GM23338 (cell line): ENCODE measurements at regions not wholly inside any gene's neighbourhood (a gene's known extent, or its start where the extent isn't known, plus 50 kb on each side); places are given as distances from the start of the nearest gene placed in this dataset.

Source experiments
- ATAC-seq: fragments of 200-7000 bp; cut with Tn5 transposase; 3 replicates; pipeline ENCODE4 v1.9.1; 2020
- DNase-seq: peaks from one replicate; pipeline ENCODE4 v3.0.0-alpha.2; 2015; ENCODE audit warnings: low spot score
- H2AFZ ChIP-seq: fragments of 200-600 bp; sonication (generic); 2 replicates; pipeline ENCODE4 v1.8.0; 2016; ENCODE audit warnings: antibody characterized with exemption, mild to moderate bottlenecking, moderate library complexity
- H3F3A ChIP-seq: fragments of 200-600 bp; sonication (generic); replicated peaks from 2 replicates; pipeline ENCODE4 v1.8.0; 2017; ENCODE audit warnings: antibody characterized with exemption, mixed run types, low read depth
- H3K27ac ChIP-seq: fragments of 200-600 bp; sonication (generic); 2 replicates; pipeline ENCODE4 v1.6.1; 2016; ENCODE audit warnings: low read depth
- H3K27me3 ChIP-seq: fragments of 200-600 bp; sonication (generic); 2 replicates; pipeline ENCODE4 v1.8.0; 2016; ENCODE audit warnings: mild to moderate bottlenecking, mixed run types, moderate library complexity; ENCODE audit not compliant: insufficient read depth
- H3K36me3 ChIP-seq: fragments of 200-600 bp; sonication (generic); 2 replicates; pipeline ENCODE4 v1.8.0; 2016; ENCODE audit warnings: mild to moderate bottlenecking; ENCODE audit not compliant: insufficient read depth
- H3K4me1 ChIP-seq: fragments of 200-600 bp; sonication (generic); 2 replicates; pipeline ENCODE4 v1.8.0; 2016; ENCODE audit warnings: mild to moderate bottlenecking, moderate library complexity; ENCODE audit not compliant: insufficient read depth
- H3K4me2 ChIP-seq: fragments of 200-600 bp; sonication (generic); 2 replicates; pipeline ENCODE4 v1.7.1; 2017; ENCODE audit warnings: mixed run types
- H3K4me3 ChIP-seq: fragments of 200-600 bp; sonication (generic); 2 replicates; pipeline ENCODE4 v1.6.1; 2016; ENCODE audit warnings: mixed run types
- H3K79me2 ChIP-seq: fragments of 200-600 bp; sonication (generic); replicated peaks from 2 replicates; pipeline ENCODE4 v1.8.0; 2017; ENCODE audit warnings: mild to moderate bottlenecking; ENCODE audit not compliant: insufficient read depth
- H3K9me2 ChIP-seq: fragments of 200-600 bp; sonication (generic); 2 replicates; pipeline ENCODE4 v1.8.0; 2017; ENCODE audit not compliant: insufficient read depth
- H4K20me1 ChIP-seq: fragments of 200-600 bp; sonication (generic); replicated peaks from 2 replicates; pipeline ENCODE4 v1.8.0; 2017; ENCODE audit warnings: mild to moderate bottlenecking; ENCODE audit not compliant: insufficient read depth
- H3K27ac Mint-ChIP-seq: 2 replicates; pipeline ENCODE4 v1.8.0; 2020; ENCODE audit warnings: inconsistent platforms, mild to moderate bottlenecking, moderate library complexity, mixed read lengths
- H3K27me3 Mint-ChIP-seq: 3 replicates; pipeline ENCODE4 v1.8.0; 2022; ENCODE audit warnings: low read depth, mild to moderate bottlenecking, moderate library complexity, mixed read lengths, inconsistent platforms; ENCODE audit not compliant: insufficient read depth, poor library complexity
- H3K36me3 Mint-ChIP-seq: 3 replicates; pipeline ENCODE4 v1.8.0; 2021; ENCODE audit warnings: low read depth, mild to moderate bottlenecking, inconsistent platforms, moderate library complexity, mixed read lengths
- H3K4me1 Mint-ChIP-seq: 3 replicates; pipeline ENCODE4 v1.8.0; 2020; ENCODE audit warnings: mild to moderate bottlenecking, inconsistent platforms, mixed read lengths
- H3K4me3 Mint-ChIP-seq: 3 replicates; pipeline ENCODE4 v1.8.0; 2021; ENCODE audit warnings: moderate library complexity, mild to moderate bottlenecking, inconsistent platforms, mixed read lengths
- H3K9me3 Mint-ChIP-seq: 3 replicates; pipeline ENCODE4 v1.8.0; 2020; ENCODE audit warnings: moderate library complexity, mild to moderate bottlenecking, inconsistent platforms, mixed read lengths
- CREB1 ChIP-seq: fragments of 250-450 bp; sonication (Bioruptor Pico); IDR thresholded peaks from 2 replicates; pipeline ENCODE4 v1.5.0; 2020; ENCODE audit warnings: low read depth, mild to moderate bottlenecking, moderate library complexity
- CTCF ChIP-seq, 2 experiments: fragments of 200-600 bp in 1 of 2; sonication (generic) in 1 of 2; conservative IDR thresholded peaks; 2 replicates each; pipeline versions ENCODE4 v1.5.1 to v1.6.1; 2016 to 2017; ENCODE audit warnings: antibody characterized with exemption in 2 of 2, low read depth in 2 of 2, mild to moderate bottlenecking in 2 of 2, moderate library complexity in 1 of 2
- ETS1 ChIP-seq: IDR thresholded peaks from 2 replicates; pipeline ENCODE4 v1.6.1; 2016; ENCODE audit warnings: antibody characterized with exemption
- EZH2 ChIP-seq: fragments of 200-600 bp; sonication (generic); IDR thresholded peaks from one replicate; pipeline ENCODE4 v1.8.0; 2017; ENCODE audit warnings: antibody characterized with exemption, mild to moderate bottlenecking, low read depth; ENCODE audit not compliant: unreplicated experiment
- EZH2phosphoT487 ChIP-seq: fragments of 200-600 bp; sonication (generic); IDR thresholded peaks from one replicate; pipeline ENCODE4 v1.8.1; 2018; ENCODE audit warnings: antibody characterized with exemption; ENCODE audit not compliant: unreplicated experiment
- JUNB ChIP-seq: IDR thresholded peaks from one replicate; pipeline ENCODE4 v1.6.1; 2016; ENCODE audit warnings: antibody characterized with exemption; ENCODE audit not compliant: unreplicated experiment
- NANOG ChIP-seq: IDR thresholded peaks from 2 replicates; pipeline ENCODE4 v1.6.1; 2016; ENCODE audit warnings: antibody characterized with exemption, borderline replicate concordance
- POLR2AphosphoS5 ChIP-seq: IDR thresholded peaks from 2 replicates; pipeline ENCODE4 v1.6.1; 2016; ENCODE audit warnings: antibody characterized with exemption, low read depth
- REST ChIP-seq: IDR thresholded peaks from one replicate; pipeline ENCODE4 v1.6.1; 2018; ENCODE audit warnings: antibody characterized with exemption; ENCODE audit not compliant: unreplicated experiment
- STAT1 ChIP-seq: IDR thresholded peaks from one replicate; pipeline ENCODE4 v1.6.1; 2016; ENCODE audit warnings: antibody characterized with exemption; ENCODE audit not compliant: unreplicated experiment
- ZNF114 ChIP-seq: fragments of 250-450 bp; sonication (Bioruptor Pico); IDR thresholded peaks from 2 replicates; pipeline ENCODE4 v1.5.0; 2020; ENCODE audit warnings: mild to moderate bottlenecking, moderate library complexity
- ZNF331 ChIP-seq: fragments of 250-450 bp; sonication (Bioruptor Pico); IDR thresholded peaks from 2 replicates; pipeline ENCODE4 v1.5.0; 2020; ENCODE audit warnings: low read depth, mild to moderate bottlenecking, moderate library complexity
- ZNF462 ChIP-seq: fragments of 250-450 bp; sonication (Bioruptor Pico); IDR thresholded peaks from 2 replicates; pipeline ENCODE4 v1.5.0; 2020; ENCODE audit warnings: mild to moderate bottlenecking, moderate library complexity

GRCh38 chr4:176622251-176622948 is 170.3 kb downstream of the VEGFC start:
- no peak for DNase-seq
- no peak overlapping the region for H3K27ac ChIP-seq
- no peak overlapping the region for H3K4me3 ChIP-seq
- Mint-ChIP-seq H3K9me3 (peaks cover 9% of the 10 kb centered on the region; the same call in 1 of the 3 replicates), H3K27ac (no peak overlapping the region), H3K27me3 (no peaks in the 10 kb centered on the region), H3K4me3 (no peak overlapping the region), H3K4me1 (no peaks in the 10 kb centered on the region), H3K36me3 (no peaks in the 10 kb centered on the region)
- no peaks in the 10 kb centered on the region for H3F3A ChIP-seq
- H3K27me3 ChIP-seq = no peaks in the 10 kb centered on the region
- no peak overlapping the region; the same call in 1 of the 2 replicates for H2AFZ ChIP-seq
- no peaks in the 10 kb centered on the region for H3K9me2 ChIP-seq
- no peaks in the 10 kb centered on the region for H3K36me3 ChIP-seq
- no peak overlapping the region for H3K4me2 ChIP-seq
- H3K79me2 ChIP-seq = no peaks in the 10 kb centered on the region
- no peaks in the 10 kb centered on the region for H4K20me1 ChIP-seq
- no peak for TF ChIP-seq ZNF462 (CRISPR knock-in tag)
- no peak for TF ChIP-seq CTCF (conservative IDR thresholded peaks at IDR 0.05; ENCODE audit: low read depth in 2 of 2)
- TF ChIP-seq NANOG = no peak
- no peak for TF ChIP-seq ZNF114 (CRISPR knock-in tag)
- TF ChIP-seq POLR2AphosphoS5 = no peak
- TF ChIP-seq ZNF331 (CRISPR knock-in tag) = no peak
- no peak for TF ChIP-seq REST
- no peak for TF ChIP-seq EZH2phosphoT487
- TF ChIP-seq EZH2 = no peak
- TF ChIP-seq JUNB = no peak
- no peak for TF ChIP-seq STAT1
- no peak for TF ChIP-seq CREB1 (CRISPR knock-in tag)
- TF ChIP-seq ETS1 = no peak
- no peak for ATAC-seq
- H3K4me1 ChIP-seq = no peaks in the 10 kb centered on the region
